Testis (tissue), 2 donors: ENCODE measurements at regions not wholly inside any gene's neighbourhood (a gene's known extent, or its start where the extent isn't known, plus 50 kb on each side); places are given as distances from the start of the nearest gene placed in this dataset.

Experiments used
- CTCF ChIP-seq, 3 experiments: fragments of 450-650 bp in 2 of 3; fragments of 200-600 bp in 1 of 3; sonication (generic) in 1 of 3; IDR thresholded peaks; one replicate each; pipeline ENCODE4 v1.5.1; 2016 to 2019; ENCODE audit warnings: antibody characterized with exemption in 3 of 3, mild to moderate bottlenecking in 2 of 3, moderate library complexity in 1 of 3
- POLR2A ChIP-seq: fragments of 450-650 bp; IDR thresholded peaks from one replicate; pipeline ENCODE4 v1.6.1; 2017; ENCODE audit warnings: antibody characterized with exemption, mild to moderate bottlenecking, moderate library complexity

GRCh38 chr2:206378835-206379234 lies 64.5 kb upstream of the ADAM23 start:
- TF ChIP-seq CTCF (IDR thresholded peaks at IDR 0.05) (no peak), POLR2A (no peak)
